NB4 (cell line): ENCODE measurements at regions not wholly inside any gene's neighbourhood (a gene's known extent, or its start where the extent isn't known, plus 50 kb on each side); places are given as distances from the start of the nearest gene placed in this dataset.
A peak's percentile ranks its signal among the peaks of the same experiment; 100 is the strongest.

Experiments
- DNase-seq: peaks from one replicate; pipeline ENCODE4 v3.0.0; 2010; ENCODE audit warnings: low read depth
- H3K4me3 ChIP-seq: one replicate; pipeline ENCODE4 v1.5.1; 2011; ENCODE audit warnings: mild to moderate bottlenecking, low read depth, low read length, moderate library complexity
- CTCF ChIP-seq: IDR thresholded peaks from one replicate; pipeline ENCODE4 v1.5.1; 2012; ENCODE audit warnings: low read depth, low read length
- MAX ChIP-seq: IDR thresholded peaks from 2 replicates; pipeline ENCODE4 v1.6.1; 2011; ENCODE audit warnings: low read depth, low read length
- MYC ChIP-seq: IDR thresholded peaks from 2 replicates; pipeline ENCODE4 v1.6.1; 2011; ENCODE audit warnings: low read depth, low read length
- POLR2A ChIP-seq: IDR thresholded peaks from 2 replicates; pipeline ENCODE4 v1.6.1; 2011; ENCODE audit warnings: mild to moderate bottlenecking; ENCODE audit not compliant: insufficient read length; ENCODE audit errors: extremely low read depth

- TF ChIP-seq MAX (no peak), CTCF (no peak), MYC (no peak), POLR2A (no peak)
- no peak overlapping the region for H3K4me3 ChIP-seq
- DNase-seq = no peak
These were observed 171.5 kb downstream of the PTPN11 start for GRCh38 chr12:112590281-112590680.

GRCh38 chr12:112591488-112591887 lies 172.7 kb downstream of the PTPN11 start:
- no peak overlapping the region for H3K4me3 ChIP-seq
- DNase-seq = no peak
- TF ChIP-seq MAX = no peak
- TF ChIP-seq POLR2A = no peak

GRCh38 chr12:112595410-112595809 lies 176.7 kb downstream of the PTPN11 start:
- TF ChIP-seq MYC (no peak), CTCF (no peak), POLR2A (no peak), MAX (no peak)
- peak; percentile 20 for DNase-seq
- no peak overlapping the region for H3K4me3 ChIP-seq

GRCh38 chr12:112597986-112598385 lies 179.2 kb downstream of the PTPN11 start:
- no peak for DNase-seq
- TF ChIP-seq MAX = no peak
- no peak for TF ChIP-seq MYC
- TF ChIP-seq CTCF = no peak
- no peak for TF ChIP-seq POLR2A
- no peak overlapping the region for H3K4me3 ChIP-seq

GRCh38 chr12:112598626-112599025 lies 179.9 kb downstream of the PTPN11 start:
- H3K4me3 ChIP-seq = no peak overlapping the region
- TF ChIP-seq MYC (no peak), POLR2A (no peak)
- DNase-seq = no peak

- TF ChIP-seq MYC = no peak
- peak; percentile 49 for DNase-seq
- H3K4me3 ChIP-seq = no peak overlapping the region
These were observed 181.1 kb downstream of the PTPN11 start for GRCh38 chr12:112599871-112600270.

- H3K4me3 ChIP-seq = no peak overlapping the region
- TF ChIP-seq MAX (no peak), CTCF (no peak), POLR2A (no peak), MYC (no peak)
These were observed 183.4 kb downstream of the PTPN11 start for GRCh38 chr12:112602150-112602549.

More at GRCh38 chr12:112602150-112602549, 183.4 kb downstream of the PTPN11 start:
- no peak for DNase-seq
